HCT116 (cell line): ENCODE measurements at regions not wholly inside any gene's neighbourhood (a gene's known extent, or its start where the extent isn't known, plus 50 kb on each side); places are given as distances from the start of the nearest gene placed in this dataset.

Experiments used
- ATAC-seq: fragments of 200-7000 bp; cut with Tn5 transposase; 2 replicates; pipeline ENCODE4 v1.9.1; 2020; ENCODE audit warnings: mild to moderate bottlenecking, moderate library complexity
- BruUV-seq: library from RNA; stranded (reverse); fragments of 400-500 nt; replicated peaks from 2 replicates; lab custom pipeline; 2021; lab: Mats Ljungman, UMichigan
- CTCF ChIA-PET: fragments of 300-600 bp; sonication (Branson Sonifier 250); formaldehyde crosslinking; loops from one replicate; lab custom pipeline; 2021; ENCODE audit warnings: antibody characterized with exemption; lab: Charles Lee
- POLR2A ChIA-PET: fragments of 300-600, 350-600 bp; sonication (Branson Sonifier 250); formaldehyde crosslinking; loops from one replicate; lab custom pipeline; 2021; ENCODE audit warnings: antibody characterized with exemption; lab: Charles Lee
- RAD21 ChIA-PET, 2 experiments: fragments of 300-600 bp; sonication (Branson Sonifier 250); formaldehyde crosslinking; loops; one replicate each; lab custom pipeline; 2023; ENCODE audit warnings: low total read pairs in 2 of 2; ENCODE audit not compliant: uncharacterized antibody in 2 of 2, unreplicated experiment in 2 of 2, low non-redundant PET in 1 of 2; lab: Charles Lee
- DNase-seq: peaks from one replicate; pipeline ENCODE4 v3.0.0-alpha.2; 2010; ENCODE audit warnings: low read depth, low spot score
- H2AFZ ChIP-seq: fragments of 200-600 bp; shearing (Covaris generic), sonication (generic); 2 replicates; pipeline ENCODE4 v1.6.1; 2017; ENCODE audit warnings: low read depth, mixed run types, mixed read lengths, antibody characterized with exemption, low read length; ENCODE audit not compliant: poor library complexity, severe bottlenecking
- H3K27ac ChIP-seq: 2 replicates; pipeline ENCODE4 v1.5.1; 2012; ENCODE audit warnings: low read depth, low read length
- H3K27me3 ChIP-seq: fragments of 200-600 bp; sonication (generic); 2 replicates; pipeline ENCODE4 v1.6.1; 2016; ENCODE audit warnings: mixed run types, low read length, mixed read lengths; ENCODE audit not compliant: insufficient read depth
- H3K36me3 ChIP-seq, 2 experiments: fragments of 200-500 bp in 1 of 2; fragments of 200-600 bp in 1 of 2; sonication (Bioruptor generic) in 1 of 2; sonication (generic) in 1 of 2; 2 replicates each; pipeline versions ENCODE4 v1.5.1 to v1.6.1; 2014 to 2016; ENCODE audit warnings: low read length in 2 of 2, inconsistent platforms in 1 of 2, mixed read lengths in 1 of 2, mixed run types in 1 of 2; ENCODE audit not compliant: insufficient read depth in 2 of 2, control insufficient read depth in 1 of 2
- H3K4me1 ChIP-seq, 2 experiments: fragments of 200-600 bp in 1 of 2; sonication (generic) in 1 of 2; 2 replicates each; pipeline versions ENCODE4 v1.5.1 to v1.6.1; 2012 to 2017; ENCODE audit warnings: low read length in 2 of 2, inconsistent platforms in 1 of 2, mild to moderate bottlenecking in 1 of 2, mixed read lengths in 1 of 2, mixed run types in 1 of 2, moderate library complexity in 1 of 2; ENCODE audit not compliant: insufficient read depth in 2 of 2, control insufficient read depth in 1 of 2
- H3K4me2 ChIP-seq: fragments of 200-600 bp; sonication (generic); 2 replicates; pipeline ENCODE4 v1.6.1; 2017; ENCODE audit warnings: mixed run types, low read length, mixed read lengths
- H3K4me3 ChIP-seq, 2 experiments: fragments of 200-600 bp in 1 of 2; sonication (generic) in 1 of 2; replicated peaks in 1 of 2; 2 replicates each; pipeline ENCODE4 v1.5.1; 2011 to 2016; ENCODE audit warnings: low read length in 2 of 2, control low read depth in 1 of 2, low read depth in 1 of 2, mild to moderate bottlenecking in 1 of 2, mixed read lengths in 1 of 2, mixed run types in 1 of 2
- H3K79me2 ChIP-seq: fragments of 200-600 bp; sonication (generic); 2 replicates; pipeline ENCODE4 v1.6.1; 2017; ENCODE audit warnings: mild to moderate bottlenecking, mixed run types, low read length, moderate library complexity, mixed read lengths; ENCODE audit not compliant: insufficient read depth
- H3K9ac ChIP-seq: fragments of 200-600 bp; sonication (generic); 2 replicates; pipeline ENCODE4 v1.6.1; 2016; ENCODE audit warnings: low read length, mixed read lengths
- H3K9me2 ChIP-seq: fragments of 200-600 bp; sonication (generic), shearing (Covaris generic); 2 replicates; pipeline ENCODE4 v1.6.1; 2017; ENCODE audit warnings: mixed run types, mild to moderate bottlenecking, moderate library complexity; ENCODE audit not compliant: insufficient read depth
- H3K9me3 ChIP-seq, 2 experiments: fragments of 200-500 bp in 1 of 2; fragments of 200-600 bp in 1 of 2; sonication (Bioruptor generic) in 1 of 2; sonication (generic) in 1 of 2; 2 replicates each; pipeline ENCODE4 v1.6.1; 2014 to 2017; ENCODE audit warnings: low read length in 2 of 2, mixed read lengths in 2 of 2, inconsistent platforms in 1 of 2, low read depth in 1 of 2, mild to moderate bottlenecking in 1 of 2, mixed run types in 1 of 2, moderate library complexity in 1 of 2; ENCODE audit not compliant: control insufficient read depth in 1 of 2, insufficient read depth in 1 of 2
- H4K20me1 ChIP-seq: fragments of 200-600 bp; sonication (generic), shearing (Covaris generic); 2 replicates; pipeline ENCODE4 v1.6.1; 2017; ENCODE audit warnings: mixed run types, mild to moderate bottlenecking, moderate library complexity; ENCODE audit not compliant: insufficient read depth
- ATF3 ChIP-seq: IDR thresholded peaks from 2 replicates; pipeline ENCODE4 v1.6.1; 2012
- EGR1 ChIP-seq: IDR thresholded peaks from 2 replicates; pipeline ENCODE4 v1.6.1; 2012; ENCODE audit warnings: low read depth
- ELF1 ChIP-seq: IDR thresholded peaks from 2 replicates; pipeline ENCODE4 v1.6.1; 2012; ENCODE audit warnings: low read depth, borderline replicate concordance
- EZH2phosphoT487 ChIP-seq: fragments of 200-600 bp; IDR thresholded peaks from 2 replicates; pipeline ENCODE4 v1.6.1; 2018; ENCODE audit warnings: antibody characterized with exemption, borderline replicate concordance
- FOSL1 ChIP-seq: IDR thresholded peaks from 2 replicates; pipeline ENCODE4 v1.6.1; 2012; ENCODE audit warnings: low read depth
- JUND ChIP-seq: IDR thresholded peaks from 2 replicates; pipeline ENCODE4 v1.6.1; 2012
- MAX ChIP-seq: IDR thresholded peaks from 2 replicates; pipeline ENCODE4 v1.6.1; 2012
- POLR2A ChIP-seq: IDR thresholded peaks from 2 replicates; pipeline ENCODE4 v1.7.0; 2011; ENCODE audit warnings: borderline replicate concordance; ENCODE audit not compliant: insufficient read depth, insufficient read length; ENCODE audit errors: extremely low read depth
- POLR2AphosphoS5 ChIP-seq: IDR thresholded peaks from 2 replicates; pipeline ENCODE4 v1.6.1; 2011; ENCODE audit warnings: mild to moderate bottlenecking, low read depth, low read length, moderate library complexity
- SIN3A ChIP-seq: IDR thresholded peaks from 2 replicates; pipeline ENCODE4 v1.6.1; 2012; ENCODE audit warnings: low read depth
- TCF7L2 ChIP-seq: IDR thresholded peaks from 2 replicates; pipeline ENCODE4 v1.7.0; 2011; ENCODE audit warnings: borderline replicate concordance, inconsistent platforms; ENCODE audit not compliant: insufficient read depth, insufficient read length; ENCODE audit errors: extremely low read depth
- YY1 ChIP-seq: IDR thresholded peaks from 2 replicates; pipeline ENCODE4 v1.6.1; 2011; ENCODE audit warnings: low read length, low read depth, moderate library complexity, mild to moderate bottlenecking; ENCODE audit not compliant: insufficient replicate concordance; ENCODE audit errors: extremely low read depth
- intact Hi-C: fragments of 100-400 bp; cut with micrococcal nuclease; formaldehyde crosslinking; loops from 2 replicates; pipeline ENCODE4 v1.10.0; 2022

- Histone ChIP-seq H3K27me3 (no peaks in the 10 kb centered on the region), H3K4me1 (no peaks in the 10 kb centered on the region), H3K9me3 (no peaks in the 10 kb centered on the region), H3K9ac (no peak overlapping the region), H3K27ac (no peak overlapping the region), H4K20me1 (no peaks in the 10 kb centered on the region), H3K4me2 (no peak overlapping the region), H3K4me3 (no peak overlapping the region), H3K9me2 (no peaks in the 10 kb centered on the region), H2AFZ (no peak overlapping the region), H3K36me3 (no peaks in the 10 kb centered on the region), H3K79me2 (no peaks in the 10 kb centered on the region)
- intact Hi-C loops: no loop called here
- ChIA-PET RAD21 (no interaction called here), CTCF (no interaction called here), POLR2A (no interaction called here)
- BruUV-seq: no TSS peak
- ATAC-seq: no peak
- TF ChIP-seq JUND (no peak), POLR2A (no peak), EZH2phosphoT487 (no peak), ELF1 (no peak), ATF3 (no peak), SIN3A (no peak), TCF7L2 (no peak), EGR1 (no peak), YY1 (no peak)
- DNase-seq: no peak
Observed at GRCh38 chr2:136310005-136310495, 192.1 kb upstream of the CXCR4 start.

- Histone ChIP-seq H3K4me3 (no peak overlapping the region), H4K20me1 (no peaks in the 10 kb centered on the region), H3K4me1 (no peaks in the 10 kb centered on the region), H3K9me2 (no peaks in the 10 kb centered on the region), H3K9me3 (no peaks in the 10 kb centered on the region), H3K9ac (no peak overlapping the region), H3K79me2 (no peaks in the 10 kb centered on the region), H3K36me3 (no peaks in the 10 kb centered on the region), H3K27me3 (no peaks in the 10 kb centered on the region), H3K27ac (no peak overlapping the region), H3K4me2 (no peak overlapping the region), H2AFZ (no peak overlapping the region)
- CTCF ChIA-PET: no interaction called here
- intact Hi-C loops: no loop called here
- no TSS peak for BruUV-seq
- DNase-seq (no peak), ATAC-seq (no peak)
- TF ChIP-seq SIN3A (no peak), POLR2AphosphoS5 (no peak), MAX (no peak), FOSL1 (no peak), POLR2A (no peak)
- POLR2A ChIA-PET: no interaction called here
- RAD21 ChIA-PET: no interaction called here
Observed at GRCh38 chr2:136308611-136309010, 190.7 kb upstream of the CXCR4 start.
